Astrocyte (in vitro differentiated cells and primary cell): ENCODE measurements at regions not wholly inside any gene's neighbourhood (a gene's known extent, or its start where the extent isn't known, plus 50 kb on each side); places are given as distances from the start of the nearest gene placed in this dataset.

ENCODE experiments used
- DNase-seq: peaks from one replicate; pipeline ENCODE4 v3.0.0-alpha.2; 2010; ENCODE audit warnings: low read depth
- FAIRE-seq: peaks from 2 replicates; lab custom pipeline; 2011; peaks lifted over from hg19 to GRCh38; lab: Jason Lieb, UNC
- H2AFZ ChIP-seq: 2 replicates; pipeline ENCODE4 v1.6.0; 2012; ENCODE audit warnings: low read depth, low read length, inconsistent platforms
- H3K27ac ChIP-seq: 2 replicates; pipeline ENCODE4 v1.5.1; 2011; ENCODE audit warnings: low read depth, low read length, inconsistent platforms
- H3K27me3 ChIP-seq: 2 replicates; pipeline ENCODE4 v1.6.0; 2011; ENCODE audit warnings: low read length, inconsistent platforms; ENCODE audit not compliant: insufficient read depth
- H3K36me3 ChIP-seq: 2 replicates; pipeline ENCODE4 v1.5.1; 2011; ENCODE audit warnings: low read length, inconsistent platforms; ENCODE audit not compliant: insufficient read depth
- H3K4me1 ChIP-seq: 2 replicates; pipeline ENCODE4 v1.5.1; 2011; ENCODE audit warnings: low read length, inconsistent platforms; ENCODE audit not compliant: insufficient read depth
- H3K4me2 ChIP-seq: 2 replicates; pipeline ENCODE4 v1.6.0; 2012; ENCODE audit warnings: low read length, inconsistent platforms
- H3K4me3 ChIP-seq: 2 replicates; pipeline ENCODE4 v1.5.1; 2011; ENCODE audit warnings: low read depth, mild to moderate bottlenecking, low read length, inconsistent platforms; ENCODE audit not compliant: insufficient read depth
- H3K79me2 ChIP-seq: 2 replicates; pipeline ENCODE4 v1.6.0; 2012; ENCODE audit warnings: mild to moderate bottlenecking, low read length, inconsistent platforms; ENCODE audit not compliant: insufficient read depth
- H3K9ac ChIP-seq: 2 replicates; pipeline ENCODE4 v1.6.0; 2012; ENCODE audit warnings: mild to moderate bottlenecking, low read length, inconsistent platforms
- H3K9me3 ChIP-seq: 2 replicates; pipeline ENCODE4 v1.5.1; 2012; ENCODE audit warnings: low read depth, mild to moderate bottlenecking, low read length, inconsistent platforms; ENCODE audit not compliant: insufficient read depth
- H4K20me1 ChIP-seq: 2 replicates; pipeline ENCODE4 v1.6.0; 2012; ENCODE audit warnings: low read length, inconsistent platforms; ENCODE audit not compliant: insufficient read depth
- H3K27ac Mint-ChIP-seq: one replicate; pipeline ENCODE4 v1.8.0; 2021; ENCODE audit warnings: mild to moderate bottlenecking, mixed read lengths; ENCODE audit not compliant: unreplicated experiment
- H3K27me3 Mint-ChIP-seq: one replicate; pipeline ENCODE4 v1.8.0; 2021; ENCODE audit warnings: low read depth, mixed read lengths; ENCODE audit not compliant: unreplicated experiment
- H3K36me3 Mint-ChIP-seq: one replicate; pipeline ENCODE4 v1.8.0; 2021; ENCODE audit warnings: low read depth, mixed read lengths; ENCODE audit not compliant: unreplicated experiment
- H3K4me1 Mint-ChIP-seq: one replicate; pipeline ENCODE4 v1.8.0; 2021; ENCODE audit warnings: low read depth, mixed read lengths; ENCODE audit not compliant: unreplicated experiment
- H3K4me3 Mint-ChIP-seq: one replicate; pipeline ENCODE4 v1.8.0; 2021; ENCODE audit warnings: mild to moderate bottlenecking, moderate library complexity, mixed read lengths; ENCODE audit not compliant: unreplicated experiment
- H3K9me3 Mint-ChIP-seq: one replicate; pipeline ENCODE4 v1.8.0; 2021; ENCODE audit warnings: mild to moderate bottlenecking, mixed read lengths; ENCODE audit not compliant: unreplicated experiment
- CTCF ChIP-seq: IDR thresholded peaks from 2 replicates; pipeline ENCODE4 v1.5.1; 2011; ENCODE audit warnings: low read depth, mild to moderate bottlenecking, inconsistent platforms, low read length, moderate library complexity; ENCODE audit not compliant: insufficient read depth
- EZH2 ChIP-seq: IDR thresholded peaks from 2 replicates; pipeline ENCODE4 v1.6.1; 2012; ENCODE audit warnings: mild to moderate bottlenecking, low read length, inconsistent platforms; ENCODE audit not compliant: insufficient read depth

DNA sequence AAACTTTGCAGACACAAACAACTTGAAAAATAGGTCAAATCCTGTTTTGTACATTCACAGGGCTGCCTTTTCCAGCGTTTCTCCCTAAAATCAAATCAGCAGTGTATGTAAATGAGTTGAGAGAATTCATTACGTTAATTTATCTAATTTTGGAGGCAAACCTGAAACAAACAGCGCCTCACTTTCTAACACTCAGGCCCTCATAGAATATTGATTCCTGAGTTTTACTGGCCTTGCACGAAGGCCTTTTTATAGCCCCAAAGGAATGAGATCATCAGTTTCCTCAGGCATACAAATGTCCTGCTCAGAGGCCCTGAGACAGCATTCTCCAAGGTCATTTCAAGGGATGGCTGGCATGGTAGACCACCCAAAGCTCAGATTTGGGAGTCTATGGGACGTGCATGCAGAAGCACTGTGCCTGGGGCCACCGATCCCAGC is 131.7 kb upstream of the CHST15 start:
- Mint-ChIP-seq H3K4me3 (no peak overlapping the region), H3K9me3 (peaks cover 14% of the 10 kb centered on the region), H3K4me1 (peaks cover 13% of the 10 kb centered on the region), H3K27ac (no peak overlapping the region), H3K27me3 (peaks cover 9% of the 10 kb centered on the region), H3K36me3 (peaks cover 2% of the 10 kb centered on the region)
- peaks cover 30% of the 10 kb centered on the region for H3K4me1 ChIP-seq
- H4K20me1 ChIP-seq, result no peaks in the 10 kb centered on the region
- no peak overlapping the region for H2AFZ ChIP-seq
- no peak for TF ChIP-seq CTCF
- no peaks in the 10 kb centered on the region for H3K79me2 ChIP-seq
- H3K9ac ChIP-seq, result no peak overlapping the region
- no peak for DNase-seq
- no peak overlapping the region for H3K4me3 ChIP-seq
- no peaks in the 10 kb centered on the region for H3K36me3 ChIP-seq
- H3K4me2 ChIP-seq, result peak overlapping the region; percentile 10
- H3K9me3 ChIP-seq, result peaks cover 11% of the 10 kb centered on the region
- no peak overlapping the region for H3K27ac ChIP-seq
- FAIRE-seq, result no peak
- no peaks in the 10 kb centered on the region for H3K27me3 ChIP-seq

GRCh38 chr10:124224331-124225028 is 131.1 kb upstream of the CHST15 start:
- H3K27ac ChIP-seq, result no peak overlapping the region
- H3K4me2 ChIP-seq, result peak overlapping the region; percentile 10
- H3K9me3 ChIP-seq, result peaks cover 8% of the 10 kb centered on the region
- H3K79me2 ChIP-seq, result no peaks in the 10 kb centered on the region
- H3K36me3 ChIP-seq, result no peaks in the 10 kb centered on the region
- H3K9me3 Mint-ChIP-seq, result peaks cover 11% of the 10 kb centered on the region
- no peaks in the 10 kb centered on the region for H3K27me3 ChIP-seq
- peaks cover 2% of the 10 kb centered on the region for H3K36me3 Mint-ChIP-seq
- peaks cover 30% of the 10 kb centered on the region for H3K4me1 ChIP-seq
- no peaks in the 10 kb centered on the region for H4K20me1 ChIP-seq
- DNase-seq (peak; percentile 26), FAIRE-seq (no peak)
- H3K4me3 ChIP-seq, result no peak overlapping the region
- no peak overlapping the region for H3K27ac Mint-ChIP-seq
- H3K4me1 Mint-ChIP-seq, result peaks cover 13% of the 10 kb centered on the region
- no peak overlapping the region for H3K9ac ChIP-seq
- H3K27me3 Mint-ChIP-seq, result peaks cover 11% of the 10 kb centered on the region
- H2AFZ ChIP-seq, result no peak overlapping the region
- TF ChIP-seq EZH2 (no peak), CTCF (no peak)
- H3K4me3 Mint-ChIP-seq, result no peak overlapping the region

- Mint-ChIP-seq H3K9me3 (peaks cover 10% of the 10 kb centered on the region), H3K27ac (no peak overlapping the region), H3K4me3 (no peak overlapping the region), H3K27me3 (peaks cover 17% of the 10 kb centered on the region), H3K4me1 (peaks cover 13% of the 10 kb centered on the region), H3K36me3 (peaks cover 2% of the 10 kb centered on the region)
- Histone ChIP-seq H3K27ac (no peak overlapping the region), H2AFZ (no peak overlapping the region), H3K9ac (no peak overlapping the region), H3K9me3 (peaks cover 4% of the 10 kb centered on the region), H3K79me2 (no peaks in the 10 kb centered on the region), H3K36me3 (no peaks in the 10 kb centered on the region), H3K4me3 (no peak overlapping the region), H3K4me2 (no peak overlapping the region), H3K27me3 (peaks cover 4% of the 10 kb centered on the region), H4K20me1 (no peaks in the 10 kb centered on the region), H3K4me1 (peaks cover 30% of the 10 kb centered on the region)
- DNase-seq (no peak), FAIRE-seq (no peak)
- no peak for TF ChIP-seq EZH2
- no peak for TF ChIP-seq CTCF
These were observed 130.3 kb upstream of the CHST15 start for GRCh38 chr10:124223711-124224085.
